GM04503 (cell line): ENCODE measurements at regions not wholly inside any gene's neighbourhood (a gene's known extent, or its start where the extent isn't known, plus 50 kb on each side); places are given as distances from the start of the nearest gene placed in this dataset.
A peak's percentile ranks its signal among the peaks of the same experiment; 100 is the strongest.

Experiments used
- DNase-seq: peaks from one replicate; pipeline ENCODE4 v3.0.0-alpha.2; 2012; ENCODE audit warnings: low read depth

- no peak for DNase-seq
Observed at GRCh38 chr18:2172881-2173280, 398.4 kb downstream of the METTL4 start.

- peak; percentile 11 for DNase-seq
Observed at GRCh38 chr18:2173486-2173885, 397.8 kb downstream of the METTL4 start.

GRCh38 chr18:2178036-2178435, 393.3 kb downstream of the METTL4 start:
- no peak for DNase-seq

- no peak for DNase-seq
Observed at GRCh38 chr18:2179498-2180183, 391.7 kb downstream of the METTL4 start.

GRCh38 chr18:2180586-2180985, 390.7 kb downstream of the METTL4 start:
- DNase-seq: no peak

GRCh38 chr18:2183432-2183831, 387.9 kb downstream of the METTL4 start:
- DNase-seq: no peak

GRCh38 chr18:2186967-2187366, 384.3 kb downstream of the METTL4 start:
- DNase-seq: no peak

- DNase-seq: no peak
Observed at GRCh38 chr18:2188258-2188657, 383.0 kb downstream of the METTL4 start.

- DNase-seq: no peak
Observed at GRCh38 chr18:2191180-2191790, 380.0 kb downstream of the METTL4 start.

- DNase-seq: no peak
Observed at GRCh38 chr18:2192562-2192961, 378.7 kb downstream of the METTL4 start.

- no peak for DNase-seq
Observed at GRCh38 chr18:2197946-2198345, 373.4 kb downstream of the METTL4 start.

- no peak for DNase-seq
Observed at GRCh38 chr18:2199060-2199459, 372.2 kb downstream of the METTL4 start.

- DNase-seq: no peak
Observed at GRCh38 chr18:2201036-2201600, 370.2 kb downstream of the METTL4 start.

- no peak for DNase-seq
Observed at GRCh38 chr18:2204736-2205135, 366.6 kb downstream of the METTL4 start.

GRCh38 chr18:2207294-2207693, 364.0 kb downstream of the METTL4 start:
- DNase-seq: no peak

- DNase-seq: no peak
Observed at GRCh38 chr18:2212598-2213205, 358.6 kb downstream of the METTL4 start.

- no peak for DNase-seq
Observed at GRCh38 chr18:2213905-2214304, 357.4 kb downstream of the METTL4 start.

GRCh38 chr18:2217356-2217755, 353.9 kb downstream of the METTL4 start:
- DNase-seq: no peak

GRCh38 chr18:2218101-2218500, 353.2 kb downstream of the METTL4 start:
- DNase-seq: no peak

- no peak for DNase-seq
Observed at GRCh38 chr18:2219706-2220105, 351.6 kb downstream of the METTL4 start.

GRCh38 chr18:2222270-2223185, 348.8 kb downstream of the METTL4 start:
- DNase-seq: no peak

- DNase-seq: no peak
Observed at GRCh38 chr18:2223449-2223848, 347.9 kb downstream of the METTL4 start.
